ENCODE measurements at regions not wholly inside any gene's neighbourhood (a gene's known extent, or its start where the extent isn't known, plus 50 kb on each side); places are given as distances from the start of the nearest gene placed in this dataset.

DNA sequence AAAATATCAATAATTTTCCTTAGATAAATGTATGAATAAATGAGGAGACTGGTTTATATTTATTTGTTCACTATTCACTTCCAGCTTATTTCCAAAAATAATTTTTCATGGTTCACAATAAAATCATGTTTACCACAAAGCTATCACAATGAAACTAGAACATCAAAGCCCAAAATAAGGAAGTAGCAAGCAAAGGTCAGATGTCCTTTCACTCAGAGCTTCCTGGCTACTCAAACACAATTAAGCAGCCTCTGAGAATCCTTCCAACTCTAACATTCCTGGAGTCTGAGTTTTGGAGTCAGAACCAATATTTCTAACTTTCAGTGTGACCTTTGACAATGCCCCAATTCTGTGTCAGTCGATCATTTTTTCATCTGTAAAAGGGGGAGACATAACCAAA lies 527.0 kb downstream of the SOX6 start:
- in situ Hi-C loops (cut with HindIII; ENCODE audit: low pct_unique_long_range_greater_than_20kb, low sequenced_read_pairs) (no loop called here), intact Hi-C loops (cut with micrococcal nuclease; ENCODE audit: unreplicated experiment) (no loop called here)
- no peaks in the 10 kb centered on the region for H3K9me3 ChIP-seq (ENCODE audit: control insufficient read depth, insufficient read depth, low read depth, low read length)
- TF ChIP-seq, protein P1, sequence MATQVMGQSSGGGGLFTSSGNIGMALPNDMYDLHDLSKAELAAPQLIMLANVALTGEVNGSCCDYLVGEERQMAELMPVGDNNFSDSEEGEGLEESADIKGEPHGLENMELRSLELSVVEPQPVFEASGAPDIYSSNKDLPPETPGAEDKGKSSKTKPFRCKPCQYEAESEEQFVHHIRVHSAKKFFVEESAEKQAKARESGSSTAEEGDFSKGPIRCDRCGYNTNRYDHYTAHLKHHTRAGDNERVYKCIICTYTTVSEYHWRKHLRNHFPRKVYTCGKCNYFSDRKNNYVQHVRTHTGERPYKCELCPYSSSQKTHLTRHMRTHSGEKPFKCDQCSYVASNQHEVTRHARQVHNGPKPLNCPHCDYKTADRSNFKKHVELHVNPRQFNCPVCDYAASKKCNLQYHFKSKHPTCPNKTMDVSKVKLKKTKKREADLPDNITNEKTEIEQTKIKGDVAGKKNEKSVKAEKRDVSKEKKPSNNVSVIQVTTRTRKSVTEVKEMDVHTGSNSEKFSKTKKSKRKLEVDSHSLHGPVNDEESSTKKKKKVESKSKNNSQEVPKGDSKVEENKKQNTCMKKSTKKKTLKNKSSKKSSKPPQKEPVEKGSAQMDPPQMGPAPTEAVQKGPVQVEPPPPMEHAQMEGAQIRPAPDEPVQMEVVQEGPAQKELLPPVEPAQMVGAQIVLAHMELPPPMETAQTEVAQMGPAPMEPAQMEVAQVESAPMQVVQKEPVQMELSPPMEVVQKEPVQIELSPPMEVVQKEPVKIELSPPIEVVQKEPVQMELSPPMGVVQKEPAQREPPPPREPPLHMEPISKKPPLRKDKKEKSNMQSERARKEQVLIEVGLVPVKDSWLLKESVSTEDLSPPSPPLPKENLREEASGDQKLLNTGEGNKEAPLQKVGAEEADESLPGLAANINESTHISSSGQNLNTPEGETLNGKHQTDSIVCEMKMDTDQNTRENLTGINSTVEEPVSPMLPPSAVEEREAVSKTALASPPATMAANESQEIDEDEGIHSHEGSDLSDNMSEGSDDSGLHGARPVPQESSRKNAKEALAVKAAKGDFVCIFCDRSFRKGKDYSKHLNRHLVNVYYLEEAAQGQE (IDR thresholded peaks at IDR 0.05; ENCODE audit: insufficient read depth in 1 of 2, low read depth in 2 of 2, low read length in 1 of 2) = no peak
- TF ChIP-seq SIN3A (IDR thresholded peaks at IDR 0.05; ENCODE audit: borderline replicate concordance, insufficient read depth, low read depth, low read length) = no peak
- TF ChIP-seq, protein P2, sequence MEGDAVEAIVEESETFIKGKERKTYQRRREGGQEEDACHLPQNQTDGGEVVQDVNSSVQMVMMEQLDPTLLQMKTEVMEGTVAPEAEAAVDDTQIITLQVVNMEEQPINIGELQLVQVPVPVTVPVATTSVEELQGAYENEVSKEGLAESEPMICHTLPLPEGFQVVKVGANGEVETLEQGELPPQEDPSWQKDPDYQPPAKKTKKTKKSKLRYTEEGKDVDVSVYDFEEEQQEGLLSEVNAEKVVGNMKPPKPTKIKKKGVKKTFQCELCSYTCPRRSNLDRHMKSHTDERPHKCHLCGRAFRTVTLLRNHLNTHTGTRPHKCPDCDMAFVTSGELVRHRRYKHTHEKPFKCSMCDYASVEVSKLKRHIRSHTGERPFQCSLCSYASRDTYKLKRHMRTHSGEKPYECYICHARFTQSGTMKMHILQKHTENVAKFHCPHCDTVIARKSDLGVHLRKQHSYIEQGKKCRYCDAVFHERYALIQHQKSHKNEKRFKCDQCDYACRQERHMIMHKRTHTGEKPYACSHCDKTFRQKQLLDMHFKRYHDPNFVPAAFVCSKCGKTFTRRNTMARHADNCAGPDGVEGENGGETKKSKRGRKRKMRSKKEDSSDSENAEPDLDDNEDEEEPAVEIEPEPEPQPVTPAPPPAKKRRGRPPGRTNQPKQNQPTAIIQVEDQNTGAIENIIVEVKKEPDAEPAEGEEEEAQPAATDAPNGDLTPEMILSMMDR (IDR thresholded peaks at IDR 0.05) = no peak
- H3K27ac ChIP-seq (ENCODE audit: low read length) = no peak overlapping the region
- no TSS peak for BruUV-seq (replicated peaks)
- H3K4me3 ChIP-seq (ENCODE audit: low read depth in 2 of 2, low read length in 2 of 2) = no peak overlapping the region
- ATAC-seq (no peak), DNase-seq (ENCODE audit: low read depth, low spot score) (no peak)
- no peaks in the 10 kb centered on the region; the same call in 1 of the 2 replicates for H3K27me3 ChIP-seq (ENCODE audit: control insufficient read depth, insufficient read depth, low read length)
- POLR2A ChIA-PET = no interaction called here
- H3K4me1 ChIP-seq (ENCODE audit: control insufficient read depth, insufficient read depth, low read length) = no peaks in the 10 kb centered on the region
- CTCF ChIA-PET = no interaction called here
- H3K36me3 ChIP-seq (ENCODE audit: control insufficient read depth, insufficient read depth, low read length) = no peaks in the 10 kb centered on the region

DNA sequence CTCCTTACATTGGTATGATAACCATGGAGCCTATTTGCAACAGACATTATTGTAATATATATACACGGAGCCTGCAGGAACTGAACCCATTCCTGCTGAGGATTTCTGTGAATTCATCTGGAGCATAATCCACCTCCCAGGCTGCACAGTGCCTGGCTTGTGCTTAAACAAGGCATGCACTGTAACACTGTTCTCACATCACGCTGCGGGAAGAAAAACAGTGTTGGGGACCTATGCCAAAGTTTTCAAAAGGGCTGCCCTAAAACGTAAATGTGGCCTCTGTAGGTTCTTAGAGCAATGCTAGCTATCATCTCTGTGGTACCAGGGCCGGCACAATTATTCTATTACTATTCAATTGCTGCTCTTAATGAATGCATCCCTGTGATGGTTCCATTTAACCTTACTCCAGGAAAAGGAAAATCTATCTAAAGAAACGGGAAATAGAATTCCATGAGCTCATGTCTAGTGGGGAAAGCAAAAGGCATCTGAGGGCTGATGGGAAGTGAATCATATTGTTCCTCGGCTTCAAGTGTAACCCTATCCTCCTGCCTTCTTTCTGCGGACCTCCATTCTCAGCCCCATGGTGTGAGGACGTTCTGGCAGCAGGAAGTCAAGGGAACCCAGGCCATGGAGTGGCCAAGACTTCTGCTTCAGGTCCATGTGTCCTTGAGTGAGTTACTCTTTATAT lies 525.5 kb downstream of the SOX6 start:
- CTCF ChIA-PET = no interaction called here
- intact Hi-C loops (cut with micrococcal nuclease; ENCODE audit: unreplicated experiment) (no loop called here), in situ Hi-C loops (cut with HindIII; ENCODE audit: low pct_unique_long_range_greater_than_20kb, low sequenced_read_pairs) (no loop called here)

More for the DNA sequence above, 525.5 kb downstream of the SOX6 start:
- Histone ChIP-seq H3K4me3 (ENCODE audit: low read depth in 2 of 2, low read length in 2 of 2) (no peak overlapping the region), H3K36me3 (ENCODE audit: control insufficient read depth, insufficient read depth, low read length) (no peaks in the 10 kb centered on the region), H3K9me3 (ENCODE audit: control insufficient read depth, insufficient read depth, low read depth, low read length) (no peaks in the 10 kb centered on the region), H3K27me3 (ENCODE audit: control insufficient read depth, insufficient read depth, low read length) (no peaks in the 10 kb centered on the region; the same call in 1 of the 2 replicates), H3K27ac (ENCODE audit: low read length) (no peak overlapping the region), H3K4me1 (ENCODE audit: control insufficient read depth, insufficient read depth, low read length) (no peaks in the 10 kb centered on the region)
- no peak for DNase-seq (ENCODE audit: low read depth, low spot score)
- ATAC-seq = no peak
- POLR2A ChIA-PET = no interaction called here
- TF ChIP-seq, protein P2 (IDR thresholded peaks at IDR 0.05) = no peak
- no peak for TF ChIP-seq SIN3A (IDR thresholded peaks at IDR 0.05; ENCODE audit: borderline replicate concordance, insufficient read depth, low read depth, low read length)
- TF ChIP-seq, protein P1 (IDR thresholded peaks at IDR 0.05; ENCODE audit: insufficient read depth in 1 of 2, low read depth in 2 of 2, low read length in 1 of 2) = no peak
- TF ChIP-seq POLR2AphosphoS5 (IDR thresholded peaks at IDR 0.05; ENCODE audit: low read depth, low read length) = no peak
- TF ChIP-seq TCF7L2 (IDR thresholded peaks at IDR 0.05; ENCODE audit: low read depth, low read length) = no peak
- BruUV-seq (replicated peaks) = no TSS peak

Measured in Panc1 (cell line).